Vagina (tissue), 2 donors: ENCODE measurements at regions not wholly inside any gene's neighbourhood (a gene's known extent, or its start where the extent isn't known, plus 50 kb on each side); places are given as distances from the start of the nearest gene placed in this dataset.

Experiments
- CTCF ChIP-seq, 3 experiments: fragments of 450-650 bp in 2 of 3; fragments of 200-600 bp in 1 of 3; sonication (generic) in 1 of 3; IDR thresholded peaks; one replicate each; pipeline ENCODE4 v1.5.1; 2017 to 2019; ENCODE audit warnings: antibody characterized with exemption in 3 of 3, mild to moderate bottlenecking in 2 of 3, moderate library complexity in 2 of 3
- POLR2A ChIP-seq, 2 donors: fragments of 450-650 bp; IDR thresholded peaks; one replicate each; pipeline ENCODE4 v1.6.1; 2017; ENCODE audit warnings: antibody characterized with exemption in 2 of 2, mild to moderate bottlenecking in 2 of 2, moderate library complexity in 2 of 2
- POLR2AphosphoS5 ChIP-seq, 2 donors: sonication (generic); formaldehyde crosslinking; IDR thresholded peaks; one replicate each; pipeline ENCODE4 v1.9.0; 2017; ENCODE audit warnings: antibody characterized with exemption in 2 of 2, mild to moderate bottlenecking in 2 of 2, low read depth in 1 of 2; ENCODE audit not compliant: insufficient read depth in 1 of 2

DNA sequence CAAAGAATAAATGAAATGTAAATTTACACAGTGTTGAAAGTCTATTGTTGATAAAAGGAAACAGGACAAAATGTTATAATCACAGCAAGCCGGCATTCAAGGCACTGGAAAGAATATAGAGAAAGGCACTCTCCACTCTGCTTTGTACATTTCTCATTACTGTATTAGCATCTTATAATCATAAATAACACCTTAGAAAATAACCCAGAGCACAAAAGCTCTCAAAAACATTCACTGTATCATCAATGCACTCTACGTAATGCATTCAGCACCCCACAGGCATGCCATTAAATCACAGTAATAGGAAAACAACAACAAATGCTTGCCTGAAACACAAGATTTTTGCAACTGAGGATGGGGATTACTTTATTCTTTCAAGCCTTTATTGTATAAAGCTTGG, 75.3 kb upstream of the TRPC3 start:
- TF ChIP-seq POLR2A (IDR thresholded peaks at IDR 0.05) (no peak), POLR2AphosphoS5 (IDR thresholded peaks at IDR 0.05; ENCODE audit: insufficient read depth in 1 of 2, low read depth in 1 of 2) (no peak), CTCF (IDR thresholded peaks at IDR 0.05) (no peak)
